Urothelium cell line (cell line): ENCODE measurements at regions not wholly inside any gene's neighbourhood (a gene's known extent, or its start where the extent isn't known, plus 50 kb on each side); places are given as distances from the start of the nearest gene placed in this dataset.
A peak's percentile ranks its signal among the peaks of the same experiment; 100 is the strongest.

Experiments used
- DNase-seq: peaks from one replicate; pipeline ENCODE4 v3.0.0; 2011; ENCODE audit warnings: low spot score, mixed read lengths
- FAIRE-seq: peaks from 2 replicates; lab custom pipeline; 2011; peaks lifted over from hg19 to GRCh38; lab: Jason Lieb, UNC

- FAIRE-seq: no peak
Measured at GRCh38 chr9:81833563-81834345, 94.5 kb upstream of the SPATA31D4 start.

GRCh38 chr9:81841333-81841732 lies 86.9 kb upstream of the SPATA31D4 start:
- no peak for FAIRE-seq
- no peak for DNase-seq

More at GRCh38 chr9:81833563-81834345, 94.5 kb upstream of the SPATA31D4 start:
- no peak for DNase-seq

DNA sequence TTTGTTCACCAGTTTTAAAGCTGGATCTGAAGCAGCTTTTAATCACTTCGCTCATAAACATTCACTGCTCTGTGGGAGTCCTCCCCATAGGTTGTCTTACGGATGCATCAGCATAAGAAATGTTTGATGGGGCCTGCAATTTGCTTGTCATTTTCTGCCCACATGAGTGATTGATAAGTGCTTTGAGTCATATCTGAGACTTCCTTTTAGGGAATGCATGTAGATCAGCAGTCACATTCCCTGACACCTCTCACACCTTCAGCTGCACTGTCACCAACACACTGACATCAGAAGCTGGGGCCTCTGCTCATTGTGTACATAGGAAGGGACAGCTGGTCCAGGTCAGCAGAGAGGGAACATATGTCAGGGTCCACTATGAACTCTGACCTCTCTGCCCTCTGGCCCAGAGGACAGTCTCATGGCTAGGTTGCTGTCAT lies 84.1 kb upstream of the SPATA31D4 start:
- no peak for FAIRE-seq
- no peak for DNase-seq

- FAIRE-seq (no peak), DNase-seq (no peak)
Measured at GRCh38 chr9:81847181-81847915, 80.9 kb upstream of the SPATA31D4 start.

GRCh38 chr9:81848472-81848871 lies 79.8 kb upstream of the SPATA31D4 start:
- FAIRE-seq: no peak
- DNase-seq: no peak

DNA sequence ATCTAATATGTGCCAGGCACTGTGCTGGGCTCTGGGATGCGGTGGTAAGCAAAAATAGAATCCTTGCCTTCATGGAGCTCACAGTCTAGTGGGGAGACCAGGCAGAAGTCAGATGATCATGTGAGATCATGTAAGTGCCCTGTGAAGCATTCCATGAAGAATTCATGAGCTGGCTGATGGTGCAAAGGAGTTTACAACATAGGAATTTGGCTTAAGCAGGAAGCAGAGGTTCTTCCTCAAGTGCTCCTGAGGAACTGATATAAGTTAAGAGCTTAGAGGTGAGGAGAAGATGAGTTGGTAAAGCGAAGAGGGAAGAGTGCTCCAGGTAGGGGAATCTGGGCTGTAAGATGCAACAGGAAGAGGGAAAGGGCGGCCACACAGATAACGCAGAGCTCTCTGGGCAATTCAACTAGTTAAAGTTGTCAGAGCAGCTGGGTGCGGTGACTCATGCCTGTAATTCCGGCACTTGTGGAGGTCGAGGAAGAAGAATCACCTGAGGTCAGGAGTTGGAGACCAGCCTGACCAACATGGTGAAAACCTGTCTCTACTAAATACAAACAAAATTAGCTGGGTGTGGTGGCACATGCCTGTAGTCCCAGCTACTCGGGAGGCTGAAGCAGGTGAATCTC lies 78.5 kb upstream of the SPATA31D4 start:
- no peak for DNase-seq
- no peak for FAIRE-seq

- DNase-seq (no peak), FAIRE-seq (no peak)
Measured at GRCh38 chr9:81850724-81851123, 77.5 kb upstream of the SPATA31D4 start.

DNA sequence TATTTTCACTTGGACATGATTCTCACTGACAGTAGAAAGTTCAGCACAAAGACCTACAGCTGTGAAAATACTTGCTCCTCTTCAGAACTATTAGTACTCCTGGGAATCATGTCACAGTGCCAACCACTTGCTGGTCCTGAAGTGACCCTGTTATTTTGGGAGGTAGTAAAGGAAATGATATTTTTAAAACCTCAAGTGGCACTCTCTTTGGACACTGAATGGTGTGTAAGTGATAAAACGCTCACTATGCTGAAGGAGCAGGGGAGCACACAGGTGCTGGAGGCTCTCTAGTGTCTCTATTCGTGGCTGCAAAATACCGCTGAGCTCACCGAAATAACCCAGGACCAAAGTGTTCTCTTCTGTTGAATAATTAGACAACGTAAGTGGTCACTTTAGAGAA lies 76.9 kb upstream of the SPATA31D4 start:
- DNase-seq (no peak), FAIRE-seq (no peak)

- DNase-seq: no peak
- no peak for FAIRE-seq
Measured at GRCh38 chr9:81852820-81853219, 75.4 kb upstream of the SPATA31D4 start.

DNA sequence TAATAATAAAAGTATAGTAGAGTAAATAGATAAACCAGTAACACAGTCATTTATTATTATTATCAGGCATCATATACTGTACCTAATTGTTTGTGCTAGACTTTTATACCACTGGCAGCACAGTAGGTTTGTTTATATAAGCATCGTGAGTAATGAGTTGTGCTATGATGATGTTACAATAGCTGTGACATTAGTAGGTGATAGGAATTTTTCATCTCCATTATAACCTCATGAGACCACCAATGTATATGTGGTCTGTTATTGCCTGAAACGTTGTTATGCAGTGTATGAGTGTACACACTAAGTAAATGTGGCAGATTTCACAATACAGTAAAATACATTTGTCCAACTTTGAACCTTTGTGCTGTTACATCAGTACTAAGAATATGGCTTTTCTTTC lies 72.7 kb upstream of the SPATA31D4 start:
- DNase-seq: no peak
- no peak for FAIRE-seq

DNA sequence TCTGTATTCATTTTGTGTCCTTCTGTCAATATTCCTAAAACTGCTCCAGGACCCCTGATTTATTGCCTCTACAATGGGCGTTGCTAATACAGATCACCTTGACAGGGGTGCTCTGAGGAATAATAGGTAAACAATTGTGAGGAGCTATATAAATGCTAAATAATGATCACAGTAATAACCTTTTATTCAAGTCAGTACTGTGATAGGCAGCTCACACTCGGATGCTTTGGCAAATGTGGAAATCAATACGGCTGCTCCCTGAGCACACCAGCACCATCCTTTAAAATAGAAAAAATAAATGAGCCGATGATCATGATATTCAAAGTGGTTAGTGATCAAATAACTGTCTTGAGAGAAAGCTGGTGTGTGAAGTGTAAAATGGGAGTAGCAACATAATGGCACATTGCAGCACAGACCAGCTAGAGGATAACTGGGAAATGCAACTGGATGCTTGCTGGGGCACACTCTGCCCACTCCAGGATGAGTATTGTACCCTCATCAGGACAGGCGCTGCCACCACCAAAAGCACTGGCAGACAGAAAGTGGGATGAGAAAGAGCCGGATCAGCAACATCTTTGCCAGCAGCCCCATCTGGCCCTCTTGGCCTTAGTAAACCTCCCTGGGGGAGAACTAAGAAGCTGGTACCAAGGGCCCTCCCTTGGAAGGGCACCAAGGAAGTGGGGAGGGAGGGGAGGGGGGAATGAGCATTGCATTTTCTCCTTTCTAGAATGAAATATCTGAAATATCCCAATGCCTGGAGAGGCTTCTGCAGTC lies 69.4 kb upstream of the SPATA31D4 start:
- no peak for FAIRE-seq

DNA sequence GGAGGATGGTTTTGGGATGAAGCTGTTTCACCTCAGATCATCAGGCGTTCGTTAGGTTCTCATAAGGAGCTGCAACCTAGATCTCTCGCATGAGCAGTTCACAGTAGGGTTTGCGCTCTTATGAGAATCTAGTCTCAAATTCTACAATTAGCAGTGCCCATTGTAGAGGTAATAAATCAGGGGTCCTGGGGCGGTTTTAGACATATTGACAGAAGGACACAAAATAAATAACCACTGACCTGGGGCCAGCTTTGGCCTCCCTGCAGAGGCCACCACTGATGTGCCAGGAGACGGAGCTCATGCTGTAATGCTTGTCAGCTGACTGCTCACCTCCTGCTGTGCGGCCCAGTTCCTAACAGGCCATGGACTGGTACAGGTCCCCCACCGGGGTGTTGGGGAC lies 67.6 kb upstream of the SPATA31D4 start:
- no peak for DNase-seq
- FAIRE-seq: no peak

More for the DNA sequence above, 69.4 kb upstream of the SPATA31D4 start:
- no peak for DNase-seq

- FAIRE-seq (no peak), DNase-seq (peak; percentile 68)
Measured at GRCh38 chr9:81861644-81862043, 66.6 kb upstream of the SPATA31D4 start.

DNA sequence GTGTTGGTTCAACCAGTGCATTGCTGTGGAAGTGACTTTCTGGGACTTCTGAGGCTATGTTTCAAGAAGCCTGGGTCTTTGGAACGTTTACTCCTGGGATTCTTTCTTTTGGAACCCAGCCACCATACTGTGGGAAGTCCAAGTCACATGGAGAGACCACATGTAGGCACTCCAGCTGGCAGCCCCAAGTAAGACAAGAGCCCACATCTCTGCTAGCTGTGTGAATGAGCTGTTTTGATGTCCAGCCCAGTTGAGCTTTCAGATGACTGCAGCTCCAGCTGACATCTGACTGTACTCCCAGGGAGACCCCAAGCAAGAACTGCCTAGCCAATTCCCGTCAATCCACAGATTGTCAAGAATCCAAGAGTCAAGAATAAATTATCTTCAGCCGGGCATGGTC lies 60.1 kb upstream of the SPATA31D4 start:
- FAIRE-seq (no peak), DNase-seq (no peak)

DNA sequence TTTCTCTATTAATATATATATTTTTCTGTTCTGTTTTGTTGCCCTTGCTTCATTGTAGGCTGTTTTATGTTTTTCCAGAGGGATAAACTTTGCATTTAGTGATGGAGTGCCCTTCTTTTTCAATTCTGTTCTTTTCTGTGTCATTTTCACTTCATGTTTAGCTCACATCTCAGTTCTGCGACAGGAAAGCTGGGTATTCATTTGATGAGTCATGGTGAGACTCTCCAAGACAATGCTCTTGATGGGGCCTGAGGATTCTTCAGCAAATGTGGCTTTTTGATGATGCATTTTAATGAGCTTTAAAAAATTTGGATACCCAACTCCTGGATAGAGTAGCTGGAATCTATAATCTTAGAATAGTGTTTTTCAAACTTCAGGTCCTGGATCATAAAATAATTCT lies 56.5 kb upstream of the SPATA31D4 start:
- DNase-seq (peak; percentile 65), FAIRE-seq (no peak)

- FAIRE-seq (no peak), DNase-seq (no peak)
Measured at GRCh38 chr9:81874250-81874649, 54.0 kb upstream of the SPATA31D4 start.

DNA sequence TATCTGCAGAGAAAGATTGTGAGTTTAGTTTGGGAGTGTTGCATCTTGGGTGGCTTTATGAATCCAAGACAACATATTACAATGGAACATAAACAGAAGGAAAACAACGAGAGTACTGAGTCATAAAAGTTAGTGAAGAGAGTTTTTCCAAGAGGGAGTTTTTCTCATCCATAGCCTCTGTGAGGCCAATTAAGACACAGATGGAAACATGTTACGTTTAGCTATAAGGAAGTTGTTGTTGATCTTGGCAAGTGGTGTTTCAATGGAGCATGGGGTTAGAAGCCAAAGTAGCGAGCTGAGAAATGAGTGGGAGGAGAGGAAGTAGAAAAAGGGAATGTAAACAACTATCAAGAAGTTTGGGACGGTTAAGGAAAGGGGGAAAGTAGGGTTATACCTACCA lies 53.3 kb upstream of the SPATA31D4 start:
- no peak for FAIRE-seq
- no peak for DNase-seq

GRCh38 chr9:81877047-81877446 lies 51.2 kb upstream of the SPATA31D4 start:
- no peak for FAIRE-seq
- no peak for DNase-seq
